ENCODE measurements at regions not wholly inside any gene's neighbourhood (a gene's known extent, or its start where the extent isn't known, plus 50 kb on each side); places are given as distances from the start of the nearest gene placed in this dataset.

DNA sequence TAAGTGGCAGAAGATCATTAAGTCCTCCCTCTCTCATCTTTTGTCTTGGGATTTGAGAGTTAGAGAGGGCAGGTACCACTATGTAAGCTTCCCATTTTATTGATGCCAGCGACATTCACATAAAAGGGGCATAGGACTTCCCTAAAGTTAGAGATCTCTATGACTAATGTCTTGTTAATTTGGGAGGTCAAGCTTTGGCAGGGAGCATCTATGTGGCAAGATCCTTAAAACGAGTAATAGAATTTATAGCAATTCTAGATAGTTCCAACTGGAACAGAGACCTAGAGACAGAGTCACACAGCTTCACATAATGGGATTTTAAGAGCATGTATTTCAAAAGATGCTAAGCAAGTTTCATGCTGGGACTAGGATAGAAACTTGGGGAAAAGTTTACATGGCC, 308.0 kb downstream of the MAP2K6 start:
- H3K27ac ChIP-seq (ENCODE audit: low read length), result no peak overlapping the region
- H3K4me3 ChIP-seq (ENCODE audit: low read length), result no peak overlapping the region
- H3K36me3 ChIP-seq (ENCODE audit: insufficient read depth, low read length), result no peaks in the 10 kb centered on the region
- no peak overlapping the region for H2AFZ ChIP-seq (ENCODE audit: low read depth, low read length)
- TF ChIP-seq MXI1 (conservative IDR thresholded peaks at IDR 0.05; ENCODE audit: poor library complexity, severe bottlenecking) (no peak), EZH2 (IDR thresholded peaks at IDR 0.05; ENCODE audit: borderline replicate concordance, insufficient read depth, low read length, poor library complexity, severe bottlenecking) (no peak), TAF1 (IDR thresholded peaks at IDR 0.05; ENCODE audit: low read depth) (no peak), RAD21 (conservative IDR thresholded peaks at IDR 0.05) (no peak), POLR2AphosphoS5 (IDR thresholded peaks at IDR 0.05) (no peak), SMC3 (conservative IDR thresholded peaks at IDR 0.05; ENCODE audit: poor library complexity) (no peak), EP300 (conservative IDR thresholded peaks at IDR 0.05; ENCODE audit: poor library complexity, severe bottlenecking) (no peak)
- TF ChIP-seq, protein P1, sequence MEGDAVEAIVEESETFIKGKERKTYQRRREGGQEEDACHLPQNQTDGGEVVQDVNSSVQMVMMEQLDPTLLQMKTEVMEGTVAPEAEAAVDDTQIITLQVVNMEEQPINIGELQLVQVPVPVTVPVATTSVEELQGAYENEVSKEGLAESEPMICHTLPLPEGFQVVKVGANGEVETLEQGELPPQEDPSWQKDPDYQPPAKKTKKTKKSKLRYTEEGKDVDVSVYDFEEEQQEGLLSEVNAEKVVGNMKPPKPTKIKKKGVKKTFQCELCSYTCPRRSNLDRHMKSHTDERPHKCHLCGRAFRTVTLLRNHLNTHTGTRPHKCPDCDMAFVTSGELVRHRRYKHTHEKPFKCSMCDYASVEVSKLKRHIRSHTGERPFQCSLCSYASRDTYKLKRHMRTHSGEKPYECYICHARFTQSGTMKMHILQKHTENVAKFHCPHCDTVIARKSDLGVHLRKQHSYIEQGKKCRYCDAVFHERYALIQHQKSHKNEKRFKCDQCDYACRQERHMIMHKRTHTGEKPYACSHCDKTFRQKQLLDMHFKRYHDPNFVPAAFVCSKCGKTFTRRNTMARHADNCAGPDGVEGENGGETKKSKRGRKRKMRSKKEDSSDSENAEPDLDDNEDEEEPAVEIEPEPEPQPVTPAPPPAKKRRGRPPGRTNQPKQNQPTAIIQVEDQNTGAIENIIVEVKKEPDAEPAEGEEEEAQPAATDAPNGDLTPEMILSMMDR (IDR thresholded peaks at IDR 0.05; ENCODE audit: poor library complexity, severe bottlenecking), result no peak
- TF ChIP-seq, protein P2, sequence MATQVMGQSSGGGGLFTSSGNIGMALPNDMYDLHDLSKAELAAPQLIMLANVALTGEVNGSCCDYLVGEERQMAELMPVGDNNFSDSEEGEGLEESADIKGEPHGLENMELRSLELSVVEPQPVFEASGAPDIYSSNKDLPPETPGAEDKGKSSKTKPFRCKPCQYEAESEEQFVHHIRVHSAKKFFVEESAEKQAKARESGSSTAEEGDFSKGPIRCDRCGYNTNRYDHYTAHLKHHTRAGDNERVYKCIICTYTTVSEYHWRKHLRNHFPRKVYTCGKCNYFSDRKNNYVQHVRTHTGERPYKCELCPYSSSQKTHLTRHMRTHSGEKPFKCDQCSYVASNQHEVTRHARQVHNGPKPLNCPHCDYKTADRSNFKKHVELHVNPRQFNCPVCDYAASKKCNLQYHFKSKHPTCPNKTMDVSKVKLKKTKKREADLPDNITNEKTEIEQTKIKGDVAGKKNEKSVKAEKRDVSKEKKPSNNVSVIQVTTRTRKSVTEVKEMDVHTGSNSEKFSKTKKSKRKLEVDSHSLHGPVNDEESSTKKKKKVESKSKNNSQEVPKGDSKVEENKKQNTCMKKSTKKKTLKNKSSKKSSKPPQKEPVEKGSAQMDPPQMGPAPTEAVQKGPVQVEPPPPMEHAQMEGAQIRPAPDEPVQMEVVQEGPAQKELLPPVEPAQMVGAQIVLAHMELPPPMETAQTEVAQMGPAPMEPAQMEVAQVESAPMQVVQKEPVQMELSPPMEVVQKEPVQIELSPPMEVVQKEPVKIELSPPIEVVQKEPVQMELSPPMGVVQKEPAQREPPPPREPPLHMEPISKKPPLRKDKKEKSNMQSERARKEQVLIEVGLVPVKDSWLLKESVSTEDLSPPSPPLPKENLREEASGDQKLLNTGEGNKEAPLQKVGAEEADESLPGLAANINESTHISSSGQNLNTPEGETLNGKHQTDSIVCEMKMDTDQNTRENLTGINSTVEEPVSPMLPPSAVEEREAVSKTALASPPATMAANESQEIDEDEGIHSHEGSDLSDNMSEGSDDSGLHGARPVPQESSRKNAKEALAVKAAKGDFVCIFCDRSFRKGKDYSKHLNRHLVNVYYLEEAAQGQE (IDR thresholded peaks at IDR 0.05; ENCODE audit: borderline replicate concordance), result no peak
- no peak overlapping the region for H3K4me2 ChIP-seq (ENCODE audit: low read length)
- no peaks in the 10 kb centered on the region for H4K20me1 ChIP-seq (ENCODE audit: insufficient read depth)
- H3K27me3 ChIP-seq (ENCODE audit: insufficient read depth, low read depth, low read length), result no peaks in the 10 kb centered on the region
- H3K79me2 ChIP-seq (replicated peaks; ENCODE audit: insufficient read depth, low read length), result no peaks in the 10 kb centered on the region
- H3K9ac ChIP-seq (ENCODE audit: low read length), result no peak overlapping the region
- H3K9me3 ChIP-seq (ENCODE audit: low read length), result no peaks in the 10 kb centered on the region
- no peaks in the 10 kb centered on the region for H3K9me2 ChIP-seq (ENCODE audit: insufficient read depth, low read length)
- no peaks in the 10 kb centered on the region for H3F3A ChIP-seq (ENCODE audit: insufficient read depth, low read length, poor library complexity, severe bottlenecking)

DNA sequence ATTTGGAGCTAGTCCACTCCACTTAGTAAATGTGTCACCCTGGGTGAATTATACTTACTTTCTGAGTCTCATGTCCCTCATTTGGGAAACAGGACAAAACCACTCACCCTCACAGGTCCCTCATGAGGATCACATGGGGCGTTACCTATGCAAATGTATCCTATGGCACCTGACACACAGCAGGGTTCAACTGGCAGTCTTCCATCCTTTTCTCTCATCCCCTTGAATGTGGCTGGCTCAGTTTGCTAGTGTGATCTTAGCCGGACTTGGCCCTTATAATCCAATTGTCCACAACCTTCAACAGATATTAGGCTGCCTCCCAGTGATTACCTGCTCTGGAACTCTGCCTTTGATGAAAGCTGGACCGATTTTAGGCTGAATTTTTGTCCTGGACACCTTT, 308.8 kb downstream of the MAP2K6 start:
- no peak overlapping the region for H3K27ac ChIP-seq (ENCODE audit: low read length)
- no peak overlapping the region for H3K4me2 ChIP-seq (ENCODE audit: low read length)
- H3K4me3 ChIP-seq (ENCODE audit: low read length), result no peak overlapping the region
- H3K9me3 ChIP-seq (ENCODE audit: low read length), result no peaks in the 10 kb centered on the region
- no peak overlapping the region for H3K9ac ChIP-seq (ENCODE audit: low read length)
- H3K36me3 ChIP-seq (ENCODE audit: insufficient read depth, low read length), result no peaks in the 10 kb centered on the region
- H4K20me1 ChIP-seq (ENCODE audit: insufficient read depth), result no peaks in the 10 kb centered on the region
- TF ChIP-seq TAF1 (IDR thresholded peaks at IDR 0.05; ENCODE audit: low read depth) (no peak), POLR2AphosphoS5 (IDR thresholded peaks at IDR 0.05) (no peak), MXI1 (conservative IDR thresholded peaks at IDR 0.05; ENCODE audit: poor library complexity, severe bottlenecking) (no peak), RAD21 (conservative IDR thresholded peaks at IDR 0.05) (no peak), EP300 (conservative IDR thresholded peaks at IDR 0.05; ENCODE audit: poor library complexity, severe bottlenecking) (no peak), SMC3 (conservative IDR thresholded peaks at IDR 0.05; ENCODE audit: poor library complexity) (no peak), EZH2 (IDR thresholded peaks at IDR 0.05; ENCODE audit: borderline replicate concordance, insufficient read depth, low read length, poor library complexity, severe bottlenecking) (no peak)
- TF ChIP-seq, protein P1 (IDR thresholded peaks at IDR 0.05; ENCODE audit: poor library complexity, severe bottlenecking), result no peak
- TF ChIP-seq, protein P2 (IDR thresholded peaks at IDR 0.05; ENCODE audit: borderline replicate concordance), result no peak
- H3K79me2 ChIP-seq (replicated peaks; ENCODE audit: insufficient read depth, low read length), result no peaks in the 10 kb centered on the region
- no peaks in the 10 kb centered on the region for H3K27me3 ChIP-seq (ENCODE audit: insufficient read depth, low read depth, low read length)
- no peaks in the 10 kb centered on the region for H3F3A ChIP-seq (ENCODE audit: insufficient read depth, low read length, poor library complexity, severe bottlenecking)
- no peak overlapping the region for H2AFZ ChIP-seq (ENCODE audit: low read depth, low read length)
- H3K9me2 ChIP-seq (ENCODE audit: insufficient read depth, low read length), result no peaks in the 10 kb centered on the region
